Hepatocyte (in vitro differentiated cells): ENCODE measurements at regions not wholly inside any gene's neighbourhood (a gene's known extent, or its start where the extent isn't known, plus 50 kb on each side); places are given as distances from the start of the nearest gene placed in this dataset.

Experiments
- DNase-seq: peaks from one replicate; pipeline ENCODE4 v3.0.0-alpha.2; 2016; ENCODE audit warnings: low spot score
- H2AFZ ChIP-seq: fragments of 200-600 bp; sonication (generic); 2 replicates; pipeline ENCODE4 v1.6.0; 2016; ENCODE audit warnings: antibody characterized with exemption, mild to moderate bottlenecking
- H3K27ac ChIP-seq: fragments of 200-600 bp; sonication (generic); 2 replicates; pipeline ENCODE4 v1.5.1; 2016; ENCODE audit warnings: mild to moderate bottlenecking
- H3K27me3 ChIP-seq: fragments of 200-600 bp; sonication (generic); 2 replicates; pipeline ENCODE4 v1.6.1; 2016
- H3K36me3 ChIP-seq: fragments of 200-600 bp; sonication (generic); replicated peaks from 2 replicates; pipeline ENCODE4 v1.5.1; 2016; ENCODE audit warnings: low read depth; ENCODE audit not compliant: insufficient read depth
- H3K4me1 ChIP-seq: fragments of 200-600 bp; sonication (generic); 2 replicates; pipeline ENCODE4 v1.5.1; 2016; ENCODE audit warnings: mild to moderate bottlenecking, moderate library complexity; ENCODE audit not compliant: insufficient read depth
- H3K4me2 ChIP-seq: fragments of 200-600 bp; sonication (generic); 2 replicates; pipeline ENCODE4 v1.6.0; 2016
- H3K4me3 ChIP-seq: fragments of 200-600 bp; sonication (generic); 2 replicates; pipeline ENCODE4 v1.5.1; 2016; ENCODE audit warnings: mild to moderate bottlenecking
- H3K79me2 ChIP-seq: fragments of 200-600 bp; sonication (generic); 2 replicates; pipeline ENCODE4 v1.6.0; 2017; ENCODE audit warnings: mild to moderate bottlenecking
- H3K9me2 ChIP-seq: fragments of 200-600 bp; sonication (generic); replicated peaks from 2 replicates; pipeline ENCODE4 v1.6.0; 2017; ENCODE audit warnings: mild to moderate bottlenecking; ENCODE audit not compliant: insufficient read depth
- H3K9me3 ChIP-seq: fragments of 200-600 bp; sonication (generic); 2 replicates; pipeline ENCODE4 v1.5.1; 2016; ENCODE audit warnings: low read depth, mild to moderate bottlenecking
- H4K20me1 ChIP-seq: fragments of 200-600 bp; sonication (generic); 2 replicates; pipeline ENCODE4 v1.6.0; 2016; ENCODE audit warnings: mild to moderate bottlenecking; ENCODE audit not compliant: insufficient read depth, poor library complexity, severe bottlenecking
- EZH2 ChIP-seq: fragments of 200-600 bp; sonication (generic); IDR thresholded peaks from 2 replicates; pipeline ENCODE4 v1.6.1; 2016; ENCODE audit warnings: antibody characterized with exemption, mild to moderate bottlenecking, borderline replicate concordance
- EZH2phosphoT487 ChIP-seq: fragments of 200-600 bp; sonication (generic); IDR thresholded peaks from one replicate; pipeline ENCODE4 v1.6.1; 2018; ENCODE audit warnings: antibody characterized with exemption, mild to moderate bottlenecking, low read depth, moderate library complexity; ENCODE audit not compliant: unreplicated experiment, severe bottlenecking
- WGBS: methylation state at CpG from one replicate; pipeline ENCODE4 v1.1.6; 2016; ENCODE audit warnings: low lambda C conversion rate; ENCODE audit errors: missing lambda C conversion rate; 5-methylcytosine and 5-hydroxymethylcytosine counted together
- TF ChIP-seq, protein P1 (sequence below): fragments of 200-600 bp; sonication (generic); IDR thresholded peaks from 2 replicates; pipeline ENCODE4 v1.5.1; 2016; ENCODE audit warnings: antibody characterized with exemption, mild to moderate bottlenecking; ENCODE audit not compliant: poor library complexity

DNA sequence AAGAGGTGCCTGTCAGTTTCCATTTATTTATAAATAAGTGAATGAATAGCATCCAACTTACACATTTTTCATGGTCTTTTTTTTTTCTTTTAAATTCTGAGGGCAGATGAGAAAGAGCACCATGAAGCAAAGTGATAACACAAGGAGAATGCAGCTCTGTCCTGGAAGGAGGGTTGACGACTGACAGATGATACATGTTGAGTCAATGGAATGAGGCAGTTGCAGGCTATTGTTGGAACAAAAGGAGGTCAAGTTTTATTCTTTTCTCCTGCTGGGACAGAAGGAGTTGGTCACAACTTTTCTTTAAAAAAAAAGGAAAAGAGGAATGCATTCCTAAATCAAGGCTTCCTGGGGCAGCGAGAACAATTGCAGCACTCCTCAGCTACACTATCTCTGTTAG is 119.9 kb upstream of the PLEKHG7 start:
- no peaks in the 10 kb centered on the region for H3K36me3 ChIP-seq
- H3K4me2 ChIP-seq = no peak overlapping the region
- no peak overlapping the region for H3K27ac ChIP-seq
- no peaks in the 10 kb centered on the region for H3K27me3 ChIP-seq
- TF ChIP-seq EZH2phosphoT487 (no peak), EZH2 (no peak)
- TF ChIP-seq, protein P1, sequence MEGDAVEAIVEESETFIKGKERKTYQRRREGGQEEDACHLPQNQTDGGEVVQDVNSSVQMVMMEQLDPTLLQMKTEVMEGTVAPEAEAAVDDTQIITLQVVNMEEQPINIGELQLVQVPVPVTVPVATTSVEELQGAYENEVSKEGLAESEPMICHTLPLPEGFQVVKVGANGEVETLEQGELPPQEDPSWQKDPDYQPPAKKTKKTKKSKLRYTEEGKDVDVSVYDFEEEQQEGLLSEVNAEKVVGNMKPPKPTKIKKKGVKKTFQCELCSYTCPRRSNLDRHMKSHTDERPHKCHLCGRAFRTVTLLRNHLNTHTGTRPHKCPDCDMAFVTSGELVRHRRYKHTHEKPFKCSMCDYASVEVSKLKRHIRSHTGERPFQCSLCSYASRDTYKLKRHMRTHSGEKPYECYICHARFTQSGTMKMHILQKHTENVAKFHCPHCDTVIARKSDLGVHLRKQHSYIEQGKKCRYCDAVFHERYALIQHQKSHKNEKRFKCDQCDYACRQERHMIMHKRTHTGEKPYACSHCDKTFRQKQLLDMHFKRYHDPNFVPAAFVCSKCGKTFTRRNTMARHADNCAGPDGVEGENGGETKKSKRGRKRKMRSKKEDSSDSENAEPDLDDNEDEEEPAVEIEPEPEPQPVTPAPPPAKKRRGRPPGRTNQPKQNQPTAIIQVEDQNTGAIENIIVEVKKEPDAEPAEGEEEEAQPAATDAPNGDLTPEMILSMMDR = no peak
- no peaks in the 10 kb centered on the region for H3K9me3 ChIP-seq
- no peak for DNase-seq
- H2AFZ ChIP-seq = no peak overlapping the region
- no peaks in the 10 kb centered on the region for H3K4me1 ChIP-seq
- H3K4me3 ChIP-seq = no peak overlapping the region
- H3K79me2 ChIP-seq = no peaks in the 10 kb centered on the region
- H3K9me2 ChIP-seq = no peaks in the 10 kb centered on the region
- WGBS = 87% methylated on average over 2 of the region's 2 CpGs
- H4K20me1 ChIP-seq = no peaks in the 10 kb centered on the region

DNA sequence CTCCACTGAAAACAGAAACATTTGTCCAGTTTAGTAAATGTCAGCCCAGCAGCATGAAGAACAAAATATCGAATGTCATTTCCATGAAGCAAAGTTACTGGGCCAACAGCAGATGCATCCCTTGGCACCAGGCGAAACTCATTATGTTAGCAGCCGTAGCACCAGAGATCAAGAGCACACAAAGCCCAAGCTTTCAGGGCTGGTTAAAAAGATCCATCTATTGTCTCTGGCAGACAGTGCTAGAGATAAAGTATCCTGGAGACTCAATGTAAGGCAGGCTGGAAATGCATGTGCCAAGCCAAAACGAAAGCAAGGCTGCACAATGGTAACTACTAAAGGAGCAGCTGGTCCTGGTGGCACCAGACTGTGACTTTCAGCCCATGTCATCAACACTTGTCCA is 120.3 kb upstream of the PLEKHG7 start:
- H2AFZ ChIP-seq = no peak overlapping the region
- H3K4me2 ChIP-seq = no peak overlapping the region
- no peak overlapping the region for H3K27ac ChIP-seq
- no peak for DNase-seq
- no peaks in the 10 kb centered on the region for H3K9me3 ChIP-seq
- H3K79me2 ChIP-seq = no peaks in the 10 kb centered on the region
- no peaks in the 10 kb centered on the region for H3K27me3 ChIP-seq
- H3K36me3 ChIP-seq = no peaks in the 10 kb centered on the region
- no peaks in the 10 kb centered on the region for H4K20me1 ChIP-seq
- TF ChIP-seq EZH2phosphoT487 = no peak
- TF ChIP-seq, protein P1 = no peak
- no peak for TF ChIP-seq EZH2
- no peak overlapping the region for H3K4me3 ChIP-seq
- WGBS = 80% methylated on average over 4 of the region's 4 CpGs
- H3K9me2 ChIP-seq = no peaks in the 10 kb centered on the region
- no peaks in the 10 kb centered on the region for H3K4me1 ChIP-seq

DNA sequence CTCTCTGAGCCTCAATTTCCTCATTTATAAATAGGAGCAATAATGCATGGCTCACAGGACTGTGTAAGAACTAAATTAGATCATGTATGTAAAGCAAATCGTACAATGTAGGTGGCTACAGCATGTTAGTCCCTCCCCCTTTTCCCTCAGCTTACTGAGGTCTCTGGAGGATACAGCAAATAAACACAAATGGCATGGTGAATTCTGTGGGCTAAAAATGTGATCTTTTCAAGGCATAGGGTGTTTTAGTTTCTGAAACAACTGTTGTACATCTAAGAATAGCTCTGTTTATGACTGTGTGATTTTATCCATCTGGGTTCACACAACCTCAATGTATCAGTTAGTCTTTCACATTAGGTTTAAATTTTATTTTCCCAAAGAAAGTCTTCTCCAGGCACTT is 121.2 kb upstream of the PLEKHG7 start:
- H3K79me2 ChIP-seq = no peaks in the 10 kb centered on the region
- no peak overlapping the region for H3K4me2 ChIP-seq
- no peak for TF ChIP-seq EZH2
- no peak for TF ChIP-seq EZH2phosphoT487
- TF ChIP-seq, protein P1 = no peak
- no peaks in the 10 kb centered on the region for H3K4me1 ChIP-seq
- H3K27ac ChIP-seq = no peak overlapping the region
- WGBS = 55% methylated on average over 1 of the region's 1 CpG
- H4K20me1 ChIP-seq = no peaks in the 10 kb centered on the region
- no peaks in the 10 kb centered on the region for H3K9me3 ChIP-seq
- H3K9me2 ChIP-seq = no peaks in the 10 kb centered on the region
- no peaks in the 10 kb centered on the region for H3K27me3 ChIP-seq
- H3K36me3 ChIP-seq = no peaks in the 10 kb centered on the region
- DNase-seq = no peak
- no peak overlapping the region for H2AFZ ChIP-seq
- no peak overlapping the region for H3K4me3 ChIP-seq
